Stimulated activated CD4-positive, alpha-beta T cell treated with anti-CD3 and anti-CD28 coated beads, TNF-alpha, amount 100 ng/mL, for 48 hours (primary cell): ENCODE measurements at regions not wholly inside any gene's neighbourhood (a gene's known extent, or its start where the extent isn't known, plus 50 kb on each side); places are given as distances from the start of the nearest gene placed in this dataset.

Experiments used
- DNase-seq, 3 donors: peaks; one replicate each; pipeline ENCODE4 v3.0.0-alpha.2; 2020; ENCODE audit warnings: low read depth in 3 of 3

DNA sequence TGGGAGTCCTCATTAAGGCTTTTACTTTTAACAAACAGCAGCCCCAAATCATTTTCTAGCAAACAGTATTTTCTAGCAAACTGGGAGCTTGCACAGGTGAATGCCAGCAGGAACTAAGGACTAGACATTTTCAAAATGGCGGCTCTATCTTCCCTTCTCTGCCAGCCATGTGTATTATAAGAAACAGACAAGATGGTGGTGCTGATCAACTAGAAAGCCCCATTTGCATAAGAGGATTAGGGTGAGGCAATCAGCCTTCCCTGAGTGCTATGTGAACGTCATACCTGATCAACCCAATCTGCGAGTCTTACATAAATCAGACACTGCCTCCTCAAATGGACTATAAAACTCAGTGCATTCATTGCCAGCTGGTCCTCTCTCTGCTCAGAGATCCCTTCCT lies 479.6 kb downstream of the IPMK start:
- no peak for DNase-seq

GRCh38 chr10:57786850-57787750 lies 480.6 kb downstream of the IPMK start:
- DNase-seq: no peak

GRCh38 chr10:57786331-57786730 lies 481.4 kb downstream of the IPMK start:
- no peak for DNase-seq

- no peak for DNase-seq
These were observed 482.1 kb downstream of the IPMK start for GRCh38 chr10:57785546-57785945.

GRCh38 chr10:57785068-57785467 lies 482.6 kb downstream of the IPMK start:
- no peak for DNase-seq

GRCh38 chr10:57776688-57777432 lies 490.8 kb downstream of the IPMK start:
- DNase-seq: no peak

DNA sequence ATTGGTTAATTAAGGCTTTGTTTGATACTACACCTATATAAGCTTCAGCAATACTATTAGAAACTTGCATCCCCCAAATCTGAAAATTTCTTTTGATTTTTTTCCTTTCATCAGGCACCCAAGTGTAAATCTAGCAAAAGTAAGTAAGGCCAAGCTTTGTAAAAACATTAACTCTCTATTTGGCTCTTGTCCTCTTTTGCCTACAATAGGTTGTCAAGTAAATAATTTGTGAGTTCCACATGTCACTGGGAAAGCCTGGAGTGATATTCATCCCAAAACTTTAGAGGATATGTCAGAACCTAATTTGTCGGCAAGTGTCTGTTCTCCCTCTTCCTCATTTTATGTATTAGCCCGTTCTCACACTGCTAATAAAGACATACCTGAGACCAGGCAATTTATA lies 492.4 kb downstream of the IPMK start:
- no peak for DNase-seq

- DNase-seq: no peak
These were observed 498.4 kb downstream of the IPMK start for GRCh38 chr10:57769298-57769697.

- DNase-seq: no peak
These were observed 507.9 kb downstream of the IPMK start for GRCh38 chr10:57759777-57760176.

DNA sequence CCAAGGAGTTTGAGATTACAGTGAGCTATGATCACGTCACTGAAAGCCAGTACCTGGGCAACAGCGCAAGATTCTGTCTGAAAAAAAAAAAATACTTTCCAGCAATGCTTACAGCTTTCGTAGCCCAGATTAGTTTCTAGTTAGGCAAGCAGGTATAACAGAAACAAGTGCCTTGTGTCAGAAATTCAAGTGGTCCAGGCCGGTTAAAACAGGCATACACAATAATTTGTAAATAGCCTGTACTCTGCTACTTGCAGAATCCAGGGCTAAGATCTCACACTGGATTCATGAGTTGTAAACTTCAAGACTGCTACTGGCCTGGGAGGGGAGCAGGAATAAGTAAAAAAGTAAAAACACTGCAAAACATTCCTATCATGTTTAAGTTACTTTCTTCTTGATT lies 512.9 kb downstream of the IPMK start:
- DNase-seq: no peak

- no peak for DNase-seq
These were observed 524.0 kb downstream of the IPMK start for GRCh38 chr10:57743711-57744110.

DNA sequence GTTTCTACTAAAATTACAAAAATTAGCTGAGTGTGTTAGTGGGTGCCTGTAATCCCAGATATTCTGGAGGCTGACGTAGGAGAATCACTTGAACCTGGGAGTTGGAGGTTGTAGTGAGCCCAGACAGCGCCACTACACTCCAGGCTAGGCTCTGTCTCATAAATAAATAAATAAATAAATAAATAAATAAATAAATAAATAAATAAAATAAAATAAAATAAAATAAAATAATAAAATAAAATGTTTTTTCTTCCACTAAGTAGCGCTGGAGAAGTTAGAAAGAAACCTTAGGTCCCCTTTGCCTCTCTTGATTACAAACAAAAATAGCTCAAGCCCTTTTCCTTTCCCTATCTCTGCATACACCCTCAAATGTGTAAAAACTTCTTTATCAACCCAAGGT lies 525.9 kb downstream of the IPMK start:
- DNase-seq: no peak

- no peak for DNase-seq
These were observed 544.4 kb downstream of the IPMK start for GRCh38 chr10:57723305-57723704.

DNA sequence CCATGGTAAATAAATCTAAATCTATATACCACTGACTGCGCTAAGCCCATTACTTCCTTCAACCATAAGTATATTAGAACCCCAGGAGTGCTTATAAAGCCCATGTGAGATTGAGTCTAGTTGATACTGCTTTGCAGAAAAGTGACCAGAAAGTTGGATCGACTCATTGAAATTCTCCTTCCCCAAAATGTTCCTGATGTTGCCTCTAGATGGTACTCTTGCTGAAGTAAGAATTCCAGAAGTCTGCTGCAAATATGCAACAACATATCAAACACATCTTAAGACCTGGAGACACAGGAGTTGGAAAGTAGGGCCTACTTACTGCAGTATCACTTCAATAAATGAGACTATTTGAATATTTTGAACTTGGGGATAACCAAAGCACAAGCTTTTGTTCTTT lies 550.8 kb downstream of the IPMK start:
- DNase-seq: no peak

GRCh38 chr10:57715233-57715632 lies 552.5 kb downstream of the IPMK start:
- no peak for DNase-seq

DNA sequence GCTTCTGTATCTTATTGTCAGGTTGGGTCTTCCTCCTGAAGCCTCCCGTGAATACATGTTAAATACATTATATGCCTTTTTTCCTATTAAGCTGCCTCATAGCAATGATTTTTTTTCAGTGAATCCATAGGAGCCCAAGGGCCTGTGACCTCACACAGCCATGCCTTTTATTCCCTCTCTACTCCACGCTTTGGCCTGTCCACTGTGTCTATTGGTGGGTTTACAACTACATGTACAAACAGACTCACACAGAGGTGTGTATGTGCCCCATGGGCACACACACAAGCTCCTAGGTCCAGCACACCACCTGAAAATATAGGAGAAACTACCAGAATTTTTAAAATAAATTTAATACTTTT lies 560.4 kb downstream of the IPMK start:
- DNase-seq: no peak

DNA sequence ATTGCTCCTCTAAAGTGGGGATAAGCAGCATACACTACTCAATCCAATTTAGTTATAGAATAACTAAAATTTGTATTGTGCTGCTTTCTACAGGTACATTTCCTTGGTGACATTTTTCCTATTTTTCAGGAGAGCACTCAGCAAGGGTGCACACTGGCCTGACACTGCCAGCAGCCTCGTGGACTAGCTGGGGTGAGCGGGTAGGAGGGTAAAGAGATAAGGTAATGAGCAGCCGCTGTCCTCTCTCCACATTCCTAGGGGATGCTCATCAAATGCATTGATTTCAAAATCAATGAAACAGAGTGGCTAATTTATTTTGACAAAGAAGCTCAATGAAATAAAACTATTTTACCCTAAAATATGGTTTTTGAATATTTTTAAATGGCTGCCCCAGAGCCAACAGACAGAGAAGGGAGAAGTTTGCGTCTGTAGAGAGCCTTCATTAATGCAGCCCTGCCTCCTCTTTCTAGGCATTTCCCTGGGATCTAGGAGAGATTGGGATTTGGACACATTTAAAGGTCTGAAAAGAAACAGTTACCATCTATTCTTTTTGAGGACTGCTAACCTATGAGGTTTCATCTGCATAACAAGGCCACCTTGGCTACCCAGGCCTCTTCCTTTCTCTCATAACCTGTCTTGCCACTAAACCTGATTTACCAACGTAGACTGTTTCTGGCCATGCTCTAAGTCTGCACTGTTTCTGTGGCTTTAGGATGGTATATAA lies 561.0 kb downstream of the IPMK start:
- no peak for DNase-seq

DNA sequence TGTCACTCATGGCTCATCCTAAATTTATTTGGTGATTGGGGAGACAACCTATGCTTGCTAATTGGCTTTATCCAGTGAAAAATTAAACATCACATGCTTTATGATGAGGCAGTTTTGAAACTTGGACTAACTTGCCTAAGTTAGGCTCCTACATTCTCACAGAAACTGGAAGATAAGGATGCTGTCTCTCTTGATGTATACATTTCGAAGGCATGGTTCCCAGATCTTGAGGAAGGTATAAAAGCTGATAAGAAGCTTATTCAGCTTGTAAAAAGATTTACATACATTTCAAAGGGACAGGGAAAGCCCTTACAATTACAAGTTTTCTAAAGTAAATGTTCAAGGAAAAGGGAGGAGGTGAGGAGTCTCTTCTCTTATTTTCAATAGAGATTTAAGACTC lies 561.7 kb downstream of the IPMK start:
- DNase-seq: no peak

DNA sequence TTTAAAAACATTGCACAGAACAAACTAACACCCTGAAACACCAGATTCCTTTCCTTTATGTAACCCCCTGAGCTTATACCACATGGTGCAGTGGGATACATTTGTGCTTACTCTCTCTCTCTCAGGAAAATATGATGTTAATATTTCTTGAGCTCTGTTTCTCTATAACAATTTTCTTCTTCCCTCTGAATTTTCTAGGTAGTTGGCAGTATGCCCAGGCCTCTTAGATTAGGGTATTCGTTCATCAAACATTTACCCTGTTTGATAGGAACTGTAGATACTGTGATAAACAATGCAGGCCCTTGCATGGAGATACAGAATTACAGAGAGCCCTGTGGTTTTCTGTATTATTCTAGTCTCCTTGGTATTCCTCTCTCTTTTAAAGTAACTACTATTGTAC lies 567.8 kb downstream of the IPMK start:
- no peak for DNase-seq

GRCh38 chr10:57696641-57697040 lies 571.1 kb downstream of the IPMK start:
- no peak for DNase-seq

- DNase-seq: no peak
These were observed 572.6 kb downstream of the IPMK start for GRCh38 chr10:57694956-57695608.
